Bronchial epithelial cell (primary cell): ENCODE measurements at regions not wholly inside any gene's neighbourhood (a gene's known extent, or its start where the extent isn't known, plus 50 kb on each side); places are given as distances from the start of the nearest gene placed in this dataset.

Source experiments
- DNase-seq: peaks from one replicate; pipeline ENCODE4 v3.0.0-alpha.2; 2010; ENCODE audit warnings: low read depth
- FAIRE-seq: peaks from 2 replicates; lab custom pipeline; 2011; peaks lifted over from hg19 to GRCh38; lab: Jason Lieb, UNC
- H3K27me3 ChIP-seq: 2 replicates; pipeline ENCODE4 v1.5.1; 2011; ENCODE audit warnings: low read length; ENCODE audit not compliant: control insufficient read depth, insufficient read depth
- H3K36me3 ChIP-seq: 2 replicates; pipeline ENCODE4 v1.5.1; 2011; ENCODE audit warnings: low read length; ENCODE audit not compliant: control insufficient read depth, insufficient read depth
- H3K4me3 ChIP-seq: 2 replicates; pipeline ENCODE4 v1.5.1; 2011; ENCODE audit warnings: mild to moderate bottlenecking, low read depth, low read length, control low read depth
- TF ChIP-seq, protein P1 (sequence below): IDR thresholded peaks from 2 replicates; pipeline ENCODE4 v1.5.1; 2011; ENCODE audit warnings: mild to moderate bottlenecking, moderate library complexity, low read length, control low read depth, inconsistent platforms; ENCODE audit not compliant: insufficient read depth, severe bottlenecking

DNA sequence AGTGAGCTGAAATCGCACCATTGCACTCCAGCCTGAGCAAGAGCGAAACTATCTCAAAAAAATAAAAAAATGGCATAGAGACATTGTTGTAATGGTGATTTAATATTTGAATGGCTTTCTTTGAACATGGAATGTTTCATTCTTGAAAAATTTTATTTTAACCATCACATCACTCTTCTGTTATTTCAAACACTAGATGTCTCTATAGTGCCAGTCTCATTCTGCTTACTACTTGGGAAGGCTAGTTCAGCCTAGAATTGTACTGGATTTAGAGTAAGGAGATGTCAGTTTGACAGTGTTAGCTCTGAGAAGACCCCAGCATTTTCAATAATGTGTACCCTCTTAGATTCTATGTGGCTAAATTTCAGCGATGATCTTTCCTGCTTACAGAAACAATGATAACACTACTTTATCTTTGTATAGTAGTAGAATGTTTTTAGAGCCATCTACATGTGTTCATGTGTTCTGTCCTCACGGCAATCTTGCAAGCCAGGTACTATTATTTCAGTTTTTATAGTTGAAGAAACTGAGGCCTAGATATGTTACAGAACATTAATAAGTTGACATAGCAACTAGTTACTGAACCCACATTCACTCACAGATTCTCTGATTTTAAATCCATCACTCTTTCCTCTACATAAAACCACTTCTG, 142.9 kb upstream of the ZSWIM2 start:
- no peaks in the 10 kb centered on the region for H3K36me3 ChIP-seq
- FAIRE-seq = no peak
- DNase-seq = no peak
- H3K27me3 ChIP-seq = no peaks in the 10 kb centered on the region
- TF ChIP-seq, protein P1, sequence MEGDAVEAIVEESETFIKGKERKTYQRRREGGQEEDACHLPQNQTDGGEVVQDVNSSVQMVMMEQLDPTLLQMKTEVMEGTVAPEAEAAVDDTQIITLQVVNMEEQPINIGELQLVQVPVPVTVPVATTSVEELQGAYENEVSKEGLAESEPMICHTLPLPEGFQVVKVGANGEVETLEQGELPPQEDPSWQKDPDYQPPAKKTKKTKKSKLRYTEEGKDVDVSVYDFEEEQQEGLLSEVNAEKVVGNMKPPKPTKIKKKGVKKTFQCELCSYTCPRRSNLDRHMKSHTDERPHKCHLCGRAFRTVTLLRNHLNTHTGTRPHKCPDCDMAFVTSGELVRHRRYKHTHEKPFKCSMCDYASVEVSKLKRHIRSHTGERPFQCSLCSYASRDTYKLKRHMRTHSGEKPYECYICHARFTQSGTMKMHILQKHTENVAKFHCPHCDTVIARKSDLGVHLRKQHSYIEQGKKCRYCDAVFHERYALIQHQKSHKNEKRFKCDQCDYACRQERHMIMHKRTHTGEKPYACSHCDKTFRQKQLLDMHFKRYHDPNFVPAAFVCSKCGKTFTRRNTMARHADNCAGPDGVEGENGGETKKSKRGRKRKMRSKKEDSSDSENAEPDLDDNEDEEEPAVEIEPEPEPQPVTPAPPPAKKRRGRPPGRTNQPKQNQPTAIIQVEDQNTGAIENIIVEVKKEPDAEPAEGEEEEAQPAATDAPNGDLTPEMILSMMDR = no peak
- H3K4me3 ChIP-seq = no peak overlapping the region

DNA sequence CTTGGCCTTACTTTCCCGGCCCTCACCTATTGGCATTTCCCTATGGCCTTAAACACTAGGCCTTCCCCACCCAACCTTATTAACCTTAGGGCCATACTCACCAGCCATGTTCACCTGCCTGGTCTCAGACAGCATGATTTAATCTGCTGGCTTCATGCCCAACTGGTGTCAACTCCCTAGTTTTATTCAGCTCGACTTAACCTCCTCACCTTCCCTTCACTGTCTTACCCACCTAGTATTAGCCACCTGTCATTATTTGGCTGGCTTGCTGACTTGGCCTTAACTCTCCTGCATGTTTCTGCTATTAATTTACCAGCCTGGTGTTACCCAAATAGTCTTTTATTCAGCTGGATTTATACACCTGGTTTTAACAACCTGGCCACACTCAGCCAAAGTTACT, 136.0 kb upstream of the ZSWIM2 start:
- FAIRE-seq = no peak
- H3K36me3 ChIP-seq = no peaks in the 10 kb centered on the region
- TF ChIP-seq, protein P1 = no peak
- no peak for DNase-seq
- no peak overlapping the region for H3K4me3 ChIP-seq
- H3K27me3 ChIP-seq = no peaks in the 10 kb centered on the region

DNA sequence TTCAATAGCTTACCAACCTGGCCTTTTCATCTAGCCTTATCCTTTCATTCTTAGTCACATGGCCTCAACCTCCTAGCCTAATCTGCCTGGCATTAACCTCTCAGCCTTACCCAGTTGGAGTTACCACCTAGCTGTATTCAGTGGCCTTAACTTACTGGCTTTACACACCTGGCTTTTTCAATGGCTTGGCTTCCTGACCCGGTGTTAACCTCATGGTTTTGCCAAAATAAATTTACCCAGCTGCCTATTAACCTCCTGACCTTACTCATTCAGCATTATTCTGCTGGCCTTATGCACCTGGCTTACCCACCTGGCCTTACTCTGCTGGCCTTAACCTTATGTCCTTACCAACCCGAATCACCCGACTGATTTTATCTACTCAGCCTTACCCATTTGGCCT, 135.5 kb upstream of the ZSWIM2 start:
- DNase-seq (no peak), FAIRE-seq (no peak)
- Histone ChIP-seq H3K4me3 (no peak overlapping the region), H3K36me3 (no peaks in the 10 kb centered on the region), H3K27me3 (no peaks in the 10 kb centered on the region)
- TF ChIP-seq, protein P1 = no peak

DNA sequence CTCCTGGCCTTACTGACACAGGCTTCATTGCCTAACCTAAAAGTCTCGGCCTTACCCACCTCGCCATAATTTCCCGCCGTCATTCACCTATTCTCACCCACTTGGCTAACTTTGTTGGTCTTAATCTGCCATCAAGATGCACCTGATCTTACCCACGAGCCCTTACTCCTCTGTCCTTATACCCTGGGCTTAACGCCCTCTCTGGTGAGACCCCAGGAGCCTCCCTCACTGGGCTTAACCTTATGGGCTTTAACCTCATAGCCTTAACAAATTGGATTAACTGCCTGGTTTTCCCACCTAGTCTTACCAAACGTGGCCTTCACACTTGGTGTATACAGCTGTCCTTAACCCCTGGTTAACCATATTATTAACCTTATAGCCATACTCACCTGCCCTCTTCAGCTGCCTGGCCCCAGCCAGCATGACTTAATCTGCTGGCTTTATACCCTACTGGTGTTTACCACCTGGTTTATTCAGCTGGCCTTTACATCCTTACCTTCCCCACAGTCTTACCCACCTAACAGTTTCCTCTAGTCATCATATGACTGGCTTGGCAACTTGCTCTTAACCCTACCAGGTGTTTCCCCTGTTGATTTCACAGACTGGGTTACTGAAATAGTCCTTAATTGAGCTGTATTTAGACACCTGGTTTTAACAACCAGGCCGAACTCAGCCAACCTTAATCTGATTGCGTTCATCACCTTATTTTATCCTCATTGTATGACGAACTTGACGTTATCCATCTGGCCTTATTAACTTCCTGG, 132.0 kb upstream of the ZSWIM2 start:
- Histone ChIP-seq H3K4me3 (no peak overlapping the region), H3K27me3 (no peaks in the 10 kb centered on the region), H3K36me3 (no peaks in the 10 kb centered on the region)
- DNase-seq (no peak), FAIRE-seq (no peak)
- TF ChIP-seq, protein P1 = no peak

DNA sequence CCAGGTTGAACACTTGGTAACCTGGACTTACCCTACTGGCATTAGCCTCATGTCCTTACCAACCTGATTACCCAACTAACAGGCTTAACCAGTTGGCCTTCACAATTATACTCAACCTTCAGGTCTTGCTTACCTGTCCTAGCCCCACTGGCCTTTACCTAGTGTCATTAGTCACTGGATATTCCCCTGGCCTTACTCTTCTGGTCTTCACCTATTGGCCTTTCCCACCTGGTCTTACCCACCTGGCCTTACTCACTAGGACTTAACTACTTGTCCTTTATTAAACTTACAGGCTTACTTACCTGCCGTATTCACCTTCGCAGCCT, 131.1 kb upstream of the ZSWIM2 start:
- no peak for DNase-seq
- no peak for FAIRE-seq
- H3K4me3 ChIP-seq = no peak overlapping the region
- H3K36me3 ChIP-seq = no peaks in the 10 kb centered on the region
- TF ChIP-seq, protein P1 = no peak
- H3K27me3 ChIP-seq = no peaks in the 10 kb centered on the region
